HG03575 (cell line): ENCODE measurements at regions not wholly inside any gene's neighbourhood (a gene's known extent, or its start where the extent isn't known, plus 50 kb on each side); places are given as distances from the start of the nearest gene placed in this dataset.

Experiments
- ATAC-seq: cut with Tn5 transposase; IDR thresholded peaks from one replicate; pipeline ENCODE4 v1.9.1; 2021; ENCODE audit not compliant: unreplicated experiment, insufficient number of reproducible peaks, low FRiP score; ENCODE audit errors: extremely low read depth

GRCh38 chr22:49368976-49369725 is 458.5 kb downstream of the BRD1 start:
- no peak for ATAC-seq

GRCh38 chr22:49368221-49368975 is 459.3 kb downstream of the BRD1 start:
- ATAC-seq: no peak

- no peak for ATAC-seq
These were observed 460.5 kb downstream of the BRD1 start for GRCh38 chr22:49367041-49367697.

GRCh38 chr22:49366437-49366836 is 461.2 kb downstream of the BRD1 start:
- ATAC-seq: no peak

GRCh38 chr22:49365910-49366309 is 461.8 kb downstream of the BRD1 start:
- ATAC-seq: no peak

- no peak for ATAC-seq
These were observed 462.4 kb downstream of the BRD1 start for GRCh38 chr22:49365191-49365837.

- ATAC-seq: no peak
These were observed 463.3 kb downstream of the BRD1 start for GRCh38 chr22:49364398-49364797.

- no peak for ATAC-seq
These were observed 464.0 kb downstream of the BRD1 start for GRCh38 chr22:49363526-49364230.

- no peak for ATAC-seq
These were observed 465.3 kb downstream of the BRD1 start for GRCh38 chr22:49362211-49362839.

GRCh38 chr22:49361164-49361563 is 466.5 kb downstream of the BRD1 start:
- ATAC-seq: no peak

GRCh38 chr22:49360746-49361145 is 466.9 kb downstream of the BRD1 start:
- ATAC-seq: no peak

- ATAC-seq: no peak
These were observed 468.6 kb downstream of the BRD1 start for GRCh38 chr22:49359076-49359475.

- ATAC-seq: no peak
These were observed 469.8 kb downstream of the BRD1 start for GRCh38 chr22:49357661-49358440.

GRCh38 chr22:49356428-49356827 is 471.2 kb downstream of the BRD1 start:
- no peak for ATAC-seq

GRCh38 chr22:49355211-49355920 is 472.3 kb downstream of the BRD1 start:
- no peak for ATAC-seq

- no peak for ATAC-seq
These were observed 473.0 kb downstream of the BRD1 start for GRCh38 chr22:49354516-49355210.

GRCh38 chr22:49353235-49353634 is 474.4 kb downstream of the BRD1 start:
- no peak for ATAC-seq
